GM18499 (cell line): ENCODE measurements at regions not wholly inside any gene's neighbourhood (a gene's known extent, or its start where the extent isn't known, plus 50 kb on each side); places are given as distances from the start of the nearest gene placed in this dataset.
"Not testable (repeated sequence)": the region's sequence is repeated elsewhere in the genome, so short reads cannot be mapped to it uniquely, and the experiment has no call there.

Source experiments
- ATAC-seq: cut with Tn5 transposase; IDR thresholded peaks from one replicate; pipeline ENCODE4 v1.9.1; 2021; ENCODE audit warnings: moderate number of reproducible peaks; ENCODE audit not compliant: insufficient read depth, unreplicated experiment

DNA sequence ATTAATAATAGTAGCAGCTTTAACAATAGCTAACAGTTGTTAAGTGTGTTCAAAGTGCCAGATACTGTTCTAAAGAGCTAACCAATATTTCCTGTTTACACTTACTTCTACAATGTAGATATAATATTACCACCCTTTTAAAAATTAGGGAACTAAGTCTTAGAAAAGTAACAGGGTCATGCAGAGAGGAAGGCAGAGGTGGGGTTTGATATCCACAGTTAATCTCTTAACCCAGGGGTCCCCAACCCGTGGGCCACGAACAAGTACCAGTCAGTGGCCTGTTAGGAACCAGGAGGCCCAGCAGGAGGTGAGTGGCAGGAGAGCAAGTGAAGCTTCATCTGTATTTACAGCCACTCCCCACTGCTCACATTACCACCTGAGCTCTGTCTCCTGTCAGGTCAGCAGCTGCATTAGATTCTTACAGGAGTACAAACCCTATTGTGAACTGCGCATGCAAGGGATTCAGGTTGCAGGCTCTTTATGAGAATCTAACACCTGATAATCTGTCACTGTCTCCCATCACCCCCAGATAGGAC, 89.1 kb downstream of the ACTL7B start:
- ATAC-seq, result no peak

DNA sequence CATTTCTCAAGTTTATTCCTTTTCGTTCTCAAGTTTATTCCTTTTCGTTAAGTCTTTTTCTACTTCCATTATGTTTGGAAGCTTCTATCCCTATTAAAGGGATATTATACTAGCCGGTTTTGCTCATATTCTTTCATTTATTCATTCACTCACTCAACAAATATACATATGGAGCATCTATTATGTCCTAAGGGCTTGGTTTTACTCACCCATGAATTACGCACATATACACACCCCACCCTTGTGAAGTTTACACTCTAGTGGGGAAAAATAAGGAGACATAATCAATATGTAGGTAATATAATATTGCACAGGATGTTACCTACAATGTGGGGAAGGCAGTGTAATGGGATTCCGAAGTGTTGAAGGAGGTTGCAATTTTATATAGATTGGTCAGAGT, 90.5 kb downstream of the ACTL7B start:
- no peak for ATAC-seq

DNA sequence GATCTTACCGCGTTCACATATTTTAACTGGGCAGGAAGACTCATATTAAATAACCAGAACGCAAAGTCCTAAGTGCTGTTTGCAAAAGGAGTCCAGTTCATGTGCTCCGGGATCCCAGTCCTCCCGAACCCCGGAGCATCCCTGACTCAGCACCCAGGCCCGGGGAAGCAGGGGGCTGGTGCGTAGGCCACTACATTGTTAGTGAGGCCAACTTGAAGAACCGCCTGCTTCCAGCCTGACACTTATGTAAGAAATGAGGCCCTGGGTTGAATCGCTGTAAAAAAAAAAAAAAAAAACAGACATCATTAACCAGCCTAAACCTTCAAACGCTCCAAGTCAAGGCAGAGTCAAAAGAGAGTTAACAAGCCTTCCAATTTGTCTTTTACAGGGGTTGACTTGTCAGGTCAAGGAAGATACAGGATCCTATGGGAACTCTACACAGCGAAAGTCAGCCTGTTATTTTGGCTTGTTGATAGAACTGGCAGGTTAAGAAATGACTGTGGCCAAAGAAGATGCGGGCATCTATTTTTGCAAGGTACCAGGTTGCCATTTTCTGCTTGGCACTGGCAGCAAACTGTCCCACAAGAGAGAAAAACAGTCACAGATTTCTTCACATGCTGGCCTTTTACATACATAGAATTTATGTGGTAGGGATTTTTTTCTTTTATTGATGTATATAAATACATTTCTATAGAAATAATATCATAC, 93.3 kb downstream of the ACTL7B start:
- no peak for ATAC-seq

DNA sequence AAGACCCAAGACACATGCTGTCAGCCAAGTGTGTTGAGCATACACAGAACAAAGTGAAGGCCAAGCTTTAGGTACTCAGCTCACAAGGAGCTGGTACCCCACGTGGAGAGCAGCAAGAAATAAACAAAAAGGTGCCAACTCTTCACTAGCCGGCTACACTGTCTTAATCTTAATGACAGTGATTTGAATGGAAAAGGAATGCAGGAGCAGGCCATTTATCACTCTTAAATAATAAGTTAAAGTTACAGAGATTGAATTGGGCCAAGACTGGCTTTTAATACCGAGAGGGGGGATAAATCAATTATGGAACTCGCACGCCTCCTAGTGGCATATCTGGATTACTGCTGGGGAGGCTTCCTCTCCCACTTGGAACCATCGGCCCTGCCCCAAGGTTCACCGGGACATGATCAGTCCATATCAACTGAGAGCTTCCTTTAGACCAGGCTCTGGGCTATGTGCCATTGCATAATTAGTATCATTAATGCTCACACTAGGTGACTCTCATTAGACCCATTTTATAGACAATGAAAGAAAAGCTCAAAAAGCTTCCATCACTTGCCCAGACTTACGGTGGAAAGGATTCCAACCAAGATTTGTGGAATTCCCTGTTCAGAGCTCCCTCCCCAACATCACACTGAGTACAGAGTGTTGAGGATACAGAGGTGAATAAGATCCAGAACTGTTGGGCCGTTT, 94.0 kb downstream of the ACTL7B start:
- ATAC-seq, result no peak

DNA sequence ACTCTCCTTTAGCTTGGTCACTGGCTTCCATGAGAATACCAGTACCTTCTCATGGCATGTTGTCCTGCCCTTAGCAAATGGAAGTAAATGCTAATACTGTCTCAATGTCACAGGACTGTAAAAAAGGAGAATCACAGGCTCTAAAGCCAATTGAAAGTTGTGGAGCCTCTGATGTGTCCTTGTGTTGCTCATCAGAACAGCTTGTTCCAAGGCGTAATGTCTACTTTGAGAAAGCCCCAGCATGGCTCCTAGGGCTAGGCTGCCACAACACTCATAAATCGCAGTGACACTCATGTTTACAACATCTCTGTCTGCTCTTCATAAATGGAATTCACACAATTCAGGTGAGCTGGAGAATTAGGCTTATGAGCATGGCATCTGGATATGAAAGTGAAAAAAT, 94.9 kb downstream of the ACTL7B start:
- ATAC-seq, result no peak

DNA sequence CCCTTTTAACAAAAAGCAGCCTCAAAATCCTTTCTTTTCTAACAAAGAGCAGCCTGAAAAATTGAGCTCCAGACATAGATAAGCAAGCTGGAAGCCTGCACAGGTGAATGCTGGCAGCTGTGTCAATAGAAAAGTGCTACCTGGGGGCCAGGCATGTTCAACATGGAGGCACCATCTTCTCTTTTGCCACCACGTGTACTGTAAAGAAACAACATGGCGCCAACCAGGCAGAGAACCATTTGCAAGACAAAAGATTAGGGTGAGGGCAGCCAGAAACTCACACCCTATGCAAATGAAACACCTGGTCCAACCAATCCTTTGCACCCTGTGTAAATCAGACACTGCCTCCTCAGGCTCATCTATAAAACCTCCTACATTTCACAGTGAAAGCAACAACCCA, 96.0 kb downstream of the ACTL7B start:
- no peak for ATAC-seq

DNA sequence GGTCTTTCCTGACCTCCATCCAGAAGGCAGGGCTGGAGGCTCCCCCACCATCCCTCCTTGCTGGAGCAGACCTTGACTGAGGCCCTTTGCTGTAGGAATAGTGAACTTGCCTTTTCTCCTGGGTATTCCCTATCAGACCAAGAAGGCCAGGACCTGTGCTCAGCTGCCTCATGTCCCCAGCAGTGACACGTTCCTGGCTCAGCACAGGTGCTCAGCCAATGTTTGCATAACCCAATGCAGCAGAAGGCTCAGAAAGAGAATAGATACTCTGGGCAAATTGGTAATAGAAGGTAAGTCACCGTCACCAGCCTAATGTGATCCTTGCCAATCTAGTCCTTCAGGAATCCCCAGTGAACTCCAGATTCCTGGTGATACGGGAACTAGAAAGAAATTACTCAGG, 96.4 kb downstream of the ACTL7B start:
- no peak for ATAC-seq

DNA sequence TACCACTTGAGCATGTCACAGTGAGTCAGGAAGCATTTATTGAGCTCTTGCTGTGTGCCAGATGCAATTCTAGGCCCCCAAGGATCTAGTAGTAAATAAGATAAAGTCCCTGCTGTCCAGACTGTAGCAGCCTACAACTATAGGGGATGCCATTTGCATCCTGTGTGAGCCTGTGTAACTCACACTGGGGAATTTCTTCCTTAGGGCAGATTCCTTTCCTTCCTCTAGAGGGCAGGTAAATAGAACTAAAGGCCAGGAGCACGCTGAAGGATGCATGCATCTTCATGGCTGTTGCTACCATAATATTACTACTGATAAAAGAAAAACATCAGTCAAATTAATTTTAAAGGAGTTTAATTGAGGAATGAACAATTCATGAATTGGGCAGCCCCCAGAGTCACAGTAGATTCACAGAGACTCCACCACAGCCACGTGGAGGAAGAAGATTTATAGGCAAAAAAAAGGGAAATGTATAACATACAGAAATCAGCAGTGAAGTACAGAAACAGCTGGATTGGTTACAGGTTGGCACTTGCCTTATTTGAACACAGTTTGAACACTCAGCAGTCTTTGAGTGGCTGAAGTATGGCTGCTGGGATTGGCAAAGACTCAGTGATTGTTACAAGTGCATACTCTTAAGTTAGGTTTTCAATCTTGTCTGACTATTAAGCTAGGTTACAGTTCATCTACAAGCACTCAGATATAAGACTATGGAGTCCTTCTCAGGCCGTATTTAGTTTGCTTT, 98.9 kb downstream of the ACTL7B start:
- no peak for ATAC-seq

DNA sequence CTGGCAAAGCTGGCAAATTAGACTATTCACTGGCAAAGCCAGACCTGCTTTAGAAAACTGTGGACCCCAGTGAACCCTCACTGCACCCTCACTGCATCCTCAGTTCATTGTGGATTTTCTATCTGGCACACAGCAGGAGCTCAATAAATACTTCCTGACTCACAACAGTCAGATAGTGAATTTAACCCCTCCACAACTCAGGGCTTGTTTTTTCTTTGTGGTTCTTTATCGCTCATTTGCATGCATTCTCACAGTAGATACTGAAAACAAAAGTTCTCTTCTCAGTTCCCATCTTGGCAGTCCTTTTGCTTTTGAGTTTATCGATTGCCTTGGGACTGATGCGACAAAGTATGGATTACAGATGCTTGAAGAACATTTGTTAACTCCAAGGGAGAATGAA, 99.8 kb downstream of the ACTL7B start:
- ATAC-seq, result peak; percentile 96

DNA sequence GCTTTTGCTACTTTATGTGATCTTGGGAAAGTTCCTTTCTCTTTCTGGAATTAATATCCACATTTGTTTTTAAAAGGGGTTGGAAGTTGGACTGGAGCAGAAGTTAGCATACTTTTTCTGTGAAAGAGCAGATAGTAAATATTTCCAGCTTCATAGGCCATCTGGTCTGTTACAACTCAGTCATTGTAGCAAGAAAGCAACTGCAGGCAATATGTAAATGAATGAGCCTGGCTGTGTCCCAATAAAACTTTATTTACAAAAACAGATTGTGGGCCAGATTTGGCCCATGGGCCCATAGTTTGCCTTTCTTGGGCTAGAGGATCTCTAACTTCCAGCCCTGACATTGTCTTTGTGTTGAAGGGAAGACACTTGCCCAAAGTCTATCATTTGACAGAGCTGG, 104.4 kb downstream of the ACTL7B start:
- ATAC-seq, result no peak

DNA sequence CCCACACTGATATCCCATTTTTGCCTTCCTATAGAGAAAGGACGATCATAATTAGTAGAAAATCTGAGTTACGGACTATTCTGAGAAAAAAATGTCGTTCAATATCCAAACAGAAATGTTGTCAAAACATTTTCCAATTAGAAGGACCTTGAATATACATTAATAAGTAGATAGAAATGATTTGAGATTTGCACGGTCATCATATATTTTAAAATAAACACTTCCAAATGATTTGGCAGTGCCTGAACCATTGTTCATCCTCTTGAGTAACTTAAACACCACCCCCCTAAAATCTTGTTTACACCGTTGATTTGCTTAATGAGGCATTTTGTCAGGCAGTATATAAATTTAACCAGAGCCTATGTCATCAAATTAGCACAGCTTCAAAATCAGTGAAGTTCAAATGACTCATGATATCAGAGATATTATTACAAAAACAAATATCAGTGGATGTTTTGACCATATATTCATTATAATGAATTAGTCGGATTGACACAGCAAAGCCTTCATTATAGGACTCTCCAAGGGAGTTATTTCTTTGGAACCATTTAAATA, 105.0 kb downstream of the ACTL7B start:
- ATAC-seq, result no peak

DNA sequence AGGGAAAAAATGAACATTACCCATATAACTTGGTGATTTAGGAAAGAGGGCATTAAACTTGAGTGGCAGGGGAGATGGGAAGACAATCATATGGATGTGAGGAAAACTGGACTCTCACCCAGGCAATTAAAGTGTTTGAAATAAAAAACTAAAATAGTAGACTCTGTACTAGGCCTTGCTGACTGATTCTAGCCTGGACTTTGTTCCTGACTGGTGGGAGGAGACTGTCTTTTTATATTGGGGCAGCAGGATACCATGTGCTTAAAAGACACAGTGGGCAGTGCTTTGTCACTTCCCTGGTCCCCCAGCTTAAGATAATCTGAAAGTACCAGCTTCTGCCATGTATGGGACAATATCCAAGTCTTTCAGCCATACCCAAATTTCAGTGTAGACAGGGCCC, 107.0 kb downstream of the ACTL7B start:
- ATAC-seq, result no peak

DNA sequence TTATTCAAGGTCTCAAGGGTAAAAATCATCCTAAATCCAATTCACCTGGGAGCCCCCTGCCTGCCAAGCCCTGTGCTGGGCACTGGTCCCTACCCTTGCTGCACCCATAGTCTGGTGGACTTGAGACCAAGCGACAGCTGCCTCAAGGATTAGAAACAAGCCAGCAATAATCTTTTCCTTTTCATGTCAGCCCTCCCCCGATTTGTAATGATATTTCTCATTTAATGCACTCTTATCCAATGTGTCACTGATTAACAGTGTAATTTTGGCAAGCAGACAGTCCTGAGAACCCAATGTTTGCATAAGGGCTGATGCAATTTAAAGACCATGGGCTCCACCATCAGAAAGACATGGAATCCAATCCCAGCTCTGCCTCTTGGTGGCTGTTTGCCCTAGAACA, 108.9 kb downstream of the ACTL7B start:
- no peak for ATAC-seq

DNA sequence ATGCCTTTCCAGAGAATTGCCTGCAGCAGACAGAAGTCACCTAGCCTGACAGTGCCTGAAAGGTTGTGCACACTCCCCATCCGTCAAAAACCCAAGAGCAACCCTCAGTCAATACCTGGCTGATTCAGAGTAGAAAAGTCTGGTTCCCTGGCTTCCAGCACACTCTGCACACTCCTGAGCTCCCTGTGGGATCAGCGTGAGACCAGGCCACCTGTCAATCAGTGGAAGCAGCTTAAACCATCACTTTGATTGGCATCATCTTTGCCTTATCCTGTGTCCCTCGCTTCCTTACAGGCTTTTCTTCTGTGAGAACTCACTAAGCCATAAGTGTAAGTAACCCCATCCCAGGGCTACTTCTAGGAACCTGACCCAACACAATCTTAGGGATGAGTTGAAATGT, 109.8 kb downstream of the ACTL7B start:
- ATAC-seq, result no peak

DNA sequence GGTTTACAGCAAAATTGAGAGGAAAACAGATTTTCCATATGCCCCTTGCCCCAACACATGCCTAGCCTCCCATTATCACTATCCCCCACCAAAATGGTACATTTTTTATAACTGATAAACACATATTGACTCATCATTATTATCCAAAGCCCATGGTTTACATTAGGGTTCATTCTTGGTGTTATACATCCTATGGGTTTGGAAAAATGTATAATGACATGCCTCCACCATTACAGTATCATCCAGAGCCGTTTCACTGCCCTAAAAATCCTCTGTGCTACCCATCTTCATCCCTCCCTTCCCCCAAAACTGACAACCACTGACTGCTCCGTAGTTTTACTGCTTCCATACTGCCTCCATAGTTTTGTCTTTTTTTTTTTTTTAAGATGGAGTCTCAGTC, 111.1 kb downstream of the ACTL7B start:
- ATAC-seq, result no peak

DNA sequence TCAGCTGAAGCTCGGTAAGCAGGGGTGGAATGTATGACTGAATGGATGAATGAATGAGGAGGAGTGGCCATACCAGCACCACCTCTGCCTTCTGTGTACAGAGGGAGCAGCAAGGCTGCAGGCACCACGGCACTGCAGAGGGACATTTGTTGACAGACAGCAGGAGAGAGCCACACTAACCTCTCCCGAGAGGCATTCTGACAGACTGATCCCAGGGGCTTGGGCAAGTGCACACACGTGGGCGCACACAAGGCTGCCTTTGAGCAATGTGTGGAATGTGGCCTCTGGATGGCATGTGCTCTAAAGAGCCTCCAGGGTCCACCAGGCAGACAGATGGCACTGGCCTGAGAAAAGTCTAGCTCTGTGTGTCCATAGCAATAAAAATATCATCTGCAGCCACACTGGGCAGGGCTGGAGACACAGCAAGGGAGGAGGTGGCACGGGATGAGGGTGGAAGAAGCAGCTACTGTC, 111.8 kb downstream of the ACTL7B start:
- no peak for ATAC-seq

DNA sequence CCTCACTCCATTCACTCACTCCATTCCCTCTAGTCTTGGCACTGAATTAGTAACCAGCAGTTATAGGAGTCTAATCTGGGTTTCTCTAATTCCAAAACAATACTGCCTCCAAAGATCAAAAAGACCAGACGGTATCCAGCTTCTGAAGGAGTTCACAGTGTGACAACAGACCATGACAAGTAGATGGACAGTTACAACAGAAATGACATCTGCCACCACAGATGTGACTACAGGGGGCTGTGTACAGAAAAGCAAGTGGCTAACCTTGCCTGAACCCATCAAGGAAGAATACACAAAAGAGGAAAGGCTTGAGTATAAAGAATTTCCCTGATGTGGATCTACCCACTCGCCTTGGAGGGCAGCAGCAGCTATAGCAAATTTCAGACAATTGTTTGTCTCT, 112.4 kb downstream of the ACTL7B start:
- no peak for ATAC-seq

DNA sequence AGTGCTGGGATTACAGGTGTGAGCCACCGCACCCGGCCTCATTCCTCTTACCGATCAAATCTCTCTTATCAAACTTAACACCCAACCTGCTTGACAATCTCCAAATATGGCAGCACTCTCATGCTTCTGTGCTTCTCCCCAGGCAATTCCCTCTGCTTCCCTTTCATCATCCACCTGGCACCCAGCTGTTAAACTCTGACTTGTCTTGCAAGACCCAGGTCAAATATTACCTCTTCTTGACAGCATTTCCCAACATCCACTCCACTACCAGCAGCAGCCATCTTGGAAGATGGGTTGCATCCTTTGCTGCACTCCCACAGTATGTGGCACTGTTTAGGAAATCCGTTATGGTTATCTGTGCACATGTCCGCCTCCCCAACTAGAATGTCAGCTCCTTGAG, 113.6 kb downstream of the ACTL7B start:
- no peak for ATAC-seq

DNA sequence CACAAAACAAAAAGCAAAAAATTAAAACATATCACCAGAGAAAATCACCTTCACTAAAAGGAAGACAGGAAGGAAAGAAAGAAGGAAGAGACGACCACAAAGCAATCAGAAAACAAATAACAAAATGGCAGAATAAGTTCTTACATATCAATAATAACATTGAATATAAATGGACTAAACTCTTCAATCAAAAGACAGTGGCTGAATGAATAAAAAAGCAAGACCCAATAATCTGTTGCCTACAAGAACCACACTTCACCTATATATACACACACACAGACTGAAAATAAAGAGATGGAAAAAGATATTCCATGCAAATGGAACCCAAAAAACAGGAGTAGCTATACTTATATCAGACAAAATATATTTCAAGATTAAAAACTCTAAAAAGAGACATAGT, 124.5 kb downstream of the ACTL7B start:
- not testable (repeated sequence) for ATAC-seq

DNA sequence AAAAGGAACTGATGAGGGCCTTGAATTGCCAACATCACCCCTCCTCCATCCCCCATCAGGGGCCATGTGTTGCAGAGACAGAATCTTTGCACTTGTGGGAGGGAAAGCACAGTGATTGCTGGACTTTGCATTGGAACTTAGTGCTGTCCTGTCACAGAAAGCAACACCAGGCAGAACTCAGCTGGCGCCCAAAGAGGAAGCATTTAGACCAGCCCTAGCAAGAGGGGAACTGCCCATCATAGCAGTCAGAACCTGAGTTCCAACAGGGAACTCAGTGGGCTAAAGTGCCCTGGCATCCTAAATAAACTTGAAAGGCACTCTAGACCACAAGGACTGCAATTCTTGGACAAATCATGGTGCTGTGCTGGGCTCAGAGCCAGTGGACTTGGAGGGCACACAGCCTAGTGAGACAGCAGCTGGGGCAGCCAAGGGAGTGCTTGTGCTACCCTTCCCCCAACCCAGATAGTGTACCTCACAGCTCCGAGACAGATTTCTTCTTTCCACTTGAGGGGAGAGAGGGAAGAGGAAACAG, 128.1 kb downstream of the ACTL7B start:
- ATAC-seq, result no peak

DNA sequence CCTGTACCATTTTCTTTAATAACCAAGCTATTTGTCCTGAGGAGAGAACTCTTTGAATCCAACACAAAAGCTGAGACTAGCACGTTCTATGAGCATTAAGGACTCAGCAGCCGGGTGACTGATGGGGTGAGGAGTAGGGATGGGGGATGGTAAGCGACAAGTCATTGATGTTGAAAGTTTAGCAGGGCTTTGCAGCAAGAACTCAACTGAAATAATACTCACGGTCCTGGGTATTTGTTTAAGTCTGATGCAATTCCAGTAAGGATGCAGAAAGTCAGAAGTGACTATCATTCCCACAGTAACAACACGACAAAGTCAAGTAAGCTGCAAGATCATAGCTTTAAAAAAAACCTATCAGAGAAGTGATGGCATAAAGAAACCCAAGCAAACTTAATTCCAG, 131.1 kb downstream of the ACTL7B start:
- ATAC-seq, result no peak
